HCT116 (cell line): ENCODE measurements at regions not wholly inside any gene's neighbourhood (a gene's known extent, or its start where the extent isn't known, plus 50 kb on each side); places are given as distances from the start of the nearest gene placed in this dataset.
"Not testable (repeated sequence)": the region's sequence is repeated elsewhere in the genome, so short reads cannot be mapped to it uniquely, and the experiment has no call there.

Source experiments
- ATAC-seq: fragments of 200-7000 bp; cut with Tn5 transposase; 2 replicates; pipeline ENCODE4 v1.9.1; 2020; ENCODE audit warnings: mild to moderate bottlenecking, moderate library complexity
- BruUV-seq: library from RNA; stranded (reverse); fragments of 400-500 nt; replicated peaks from 2 replicates; lab custom pipeline; 2021; lab: Mats Ljungman, UMichigan
- CTCF ChIA-PET: fragments of 300-600 bp; sonication (Branson Sonifier 250); formaldehyde crosslinking; loops from one replicate; lab custom pipeline; 2021; ENCODE audit warnings: antibody characterized with exemption; lab: Charles Lee
- POLR2A ChIA-PET: fragments of 300-600, 350-600 bp; sonication (Branson Sonifier 250); formaldehyde crosslinking; loops from one replicate; lab custom pipeline; 2021; ENCODE audit warnings: antibody characterized with exemption; lab: Charles Lee
- RAD21 ChIA-PET, 2 experiments: fragments of 300-600 bp; sonication (Branson Sonifier 250); formaldehyde crosslinking; loops; one replicate each; lab custom pipeline; 2023; ENCODE audit warnings: low total read pairs in 2 of 2; ENCODE audit not compliant: uncharacterized antibody in 2 of 2, unreplicated experiment in 2 of 2, low non-redundant PET in 1 of 2; lab: Charles Lee
- DNase-seq: peaks from one replicate; pipeline ENCODE4 v3.0.0-alpha.2; 2010; ENCODE audit warnings: low read depth, low spot score
- H2AFZ ChIP-seq: fragments of 200-600 bp; shearing (Covaris generic), sonication (generic); 2 replicates; pipeline ENCODE4 v1.6.1; 2017; ENCODE audit warnings: low read depth, mixed run types, mixed read lengths, antibody characterized with exemption, low read length; ENCODE audit not compliant: poor library complexity, severe bottlenecking
- H3K27ac ChIP-seq: 2 replicates; pipeline ENCODE4 v1.5.1; 2012; ENCODE audit warnings: low read depth, low read length
- H3K27me3 ChIP-seq: fragments of 200-600 bp; sonication (generic); 2 replicates; pipeline ENCODE4 v1.6.1; 2016; ENCODE audit warnings: mixed run types, low read length, mixed read lengths; ENCODE audit not compliant: insufficient read depth
- H3K36me3 ChIP-seq, 2 experiments: fragments of 200-500 bp in 1 of 2; fragments of 200-600 bp in 1 of 2; sonication (Bioruptor generic) in 1 of 2; sonication (generic) in 1 of 2; 2 replicates each; pipeline versions ENCODE4 v1.5.1 to v1.6.1; 2014 to 2016; ENCODE audit warnings: low read length in 2 of 2, inconsistent platforms in 1 of 2, mixed read lengths in 1 of 2, mixed run types in 1 of 2; ENCODE audit not compliant: insufficient read depth in 2 of 2, control insufficient read depth in 1 of 2
- H3K4me1 ChIP-seq, 2 experiments: fragments of 200-600 bp in 1 of 2; sonication (generic) in 1 of 2; 2 replicates each; pipeline versions ENCODE4 v1.5.1 to v1.6.1; 2012 to 2017; ENCODE audit warnings: low read length in 2 of 2, inconsistent platforms in 1 of 2, mild to moderate bottlenecking in 1 of 2, mixed read lengths in 1 of 2, mixed run types in 1 of 2, moderate library complexity in 1 of 2; ENCODE audit not compliant: insufficient read depth in 2 of 2, control insufficient read depth in 1 of 2
- H3K4me2 ChIP-seq: fragments of 200-600 bp; sonication (generic); 2 replicates; pipeline ENCODE4 v1.6.1; 2017; ENCODE audit warnings: mixed run types, low read length, mixed read lengths
- H3K4me3 ChIP-seq, 2 experiments: fragments of 200-600 bp in 1 of 2; sonication (generic) in 1 of 2; replicated peaks in 1 of 2; 2 replicates each; pipeline ENCODE4 v1.5.1; 2011 to 2016; ENCODE audit warnings: low read length in 2 of 2, control low read depth in 1 of 2, low read depth in 1 of 2, mild to moderate bottlenecking in 1 of 2, mixed read lengths in 1 of 2, mixed run types in 1 of 2
- H3K79me2 ChIP-seq: fragments of 200-600 bp; sonication (generic); 2 replicates; pipeline ENCODE4 v1.6.1; 2017; ENCODE audit warnings: mild to moderate bottlenecking, mixed run types, low read length, moderate library complexity, mixed read lengths; ENCODE audit not compliant: insufficient read depth
- H3K9ac ChIP-seq: fragments of 200-600 bp; sonication (generic); 2 replicates; pipeline ENCODE4 v1.6.1; 2016; ENCODE audit warnings: low read length, mixed read lengths
- H3K9me2 ChIP-seq: fragments of 200-600 bp; sonication (generic), shearing (Covaris generic); 2 replicates; pipeline ENCODE4 v1.6.1; 2017; ENCODE audit warnings: mixed run types, mild to moderate bottlenecking, moderate library complexity; ENCODE audit not compliant: insufficient read depth
- H3K9me3 ChIP-seq, 2 experiments: fragments of 200-500 bp in 1 of 2; fragments of 200-600 bp in 1 of 2; sonication (Bioruptor generic) in 1 of 2; sonication (generic) in 1 of 2; 2 replicates each; pipeline ENCODE4 v1.6.1; 2014 to 2017; ENCODE audit warnings: low read length in 2 of 2, mixed read lengths in 2 of 2, inconsistent platforms in 1 of 2, low read depth in 1 of 2, mild to moderate bottlenecking in 1 of 2, mixed run types in 1 of 2, moderate library complexity in 1 of 2; ENCODE audit not compliant: control insufficient read depth in 1 of 2, insufficient read depth in 1 of 2
- H4K20me1 ChIP-seq: fragments of 200-600 bp; sonication (generic), shearing (Covaris generic); 2 replicates; pipeline ENCODE4 v1.6.1; 2017; ENCODE audit warnings: mixed run types, mild to moderate bottlenecking, moderate library complexity; ENCODE audit not compliant: insufficient read depth
- CBX3 ChIP-seq: IDR thresholded peaks from 2 replicates; pipeline ENCODE4 v1.6.1; 2012; ENCODE audit warnings: low read depth
- CEBPB ChIP-seq: IDR thresholded peaks from 2 replicates; pipeline ENCODE4 v1.6.1; 2012; ENCODE audit warnings: low read depth
- CTCF ChIP-seq, 3 experiments: fragments of 200-600 bp in 1 of 3; sonication (generic) in 1 of 3; IDR thresholded peaks in 2 of 3; conservative IDR thresholded peaks in 1 of 3; 2 replicates each; pipeline ENCODE4 v1.5.1; 2012 to 2017; ENCODE audit warnings: low read depth in 2 of 3, low read length in 2 of 3, antibody characterized with exemption in 1 of 3, borderline replicate concordance in 1 of 3, control low read depth in 1 of 3, mild to moderate bottlenecking in 1 of 3, mixed read lengths in 1 of 3, mixed run types in 1 of 3, moderate library complexity in 1 of 3; ENCODE audit not compliant: insufficient read depth in 1 of 3
- ELF1 ChIP-seq: IDR thresholded peaks from 2 replicates; pipeline ENCODE4 v1.6.1; 2012; ENCODE audit warnings: low read depth, borderline replicate concordance
- EZH2 ChIP-seq: fragments of 200-600 bp; sonication (generic); IDR thresholded peaks from 2 replicates; pipeline ENCODE4 v1.6.1; 2017; ENCODE audit warnings: antibody characterized with exemption, mixed run types
- EZH2phosphoT487 ChIP-seq: fragments of 200-600 bp; IDR thresholded peaks from 2 replicates; pipeline ENCODE4 v1.6.1; 2018; ENCODE audit warnings: antibody characterized with exemption, borderline replicate concordance
- FOSL1 ChIP-seq: IDR thresholded peaks from 2 replicates; pipeline ENCODE4 v1.6.1; 2012; ENCODE audit warnings: low read depth
- JUND ChIP-seq: IDR thresholded peaks from 2 replicates; pipeline ENCODE4 v1.6.1; 2012
- MAX ChIP-seq: IDR thresholded peaks from 2 replicates; pipeline ENCODE4 v1.6.1; 2012
- POLR2AphosphoS5 ChIP-seq: IDR thresholded peaks from 2 replicates; pipeline ENCODE4 v1.6.1; 2011; ENCODE audit warnings: mild to moderate bottlenecking, low read depth, low read length, moderate library complexity
- RAD21 ChIP-seq: IDR thresholded peaks from 2 replicates; pipeline ENCODE4 v1.6.1; 2012; ENCODE audit warnings: low read depth, mild to moderate bottlenecking
- SIN3A ChIP-seq: IDR thresholded peaks from 2 replicates; pipeline ENCODE4 v1.6.1; 2012; ENCODE audit warnings: low read depth
- SP1 ChIP-seq: IDR thresholded peaks from 2 replicates; pipeline ENCODE4 v1.6.1; 2012; ENCODE audit warnings: low read depth
- TCF7L2 ChIP-seq: IDR thresholded peaks from 2 replicates; pipeline ENCODE4 v1.7.0; 2011; ENCODE audit warnings: borderline replicate concordance, inconsistent platforms; ENCODE audit not compliant: insufficient read depth, insufficient read length; ENCODE audit errors: extremely low read depth
- YY1 ChIP-seq: IDR thresholded peaks from 2 replicates; pipeline ENCODE4 v1.6.1; 2011; ENCODE audit warnings: low read length, low read depth, moderate library complexity, mild to moderate bottlenecking; ENCODE audit not compliant: insufficient replicate concordance; ENCODE audit errors: extremely low read depth
- ZFX ChIP-seq: fragments of 450-650 bp; IDR thresholded peaks from 2 replicates; pipeline ENCODE4 v1.6.1; 2017
- ZNF274 ChIP-seq: fragments of 200-500 bp; sonication (Bioruptor generic); IDR thresholded peaks from 2 replicates; pipeline ENCODE4 v1.6.1; 2014; ENCODE audit warnings: mild to moderate bottlenecking, low read depth, low read length, inconsistent platforms
- intact Hi-C: fragments of 100-400 bp; cut with micrococcal nuclease; formaldehyde crosslinking; loops from 2 replicates; pipeline ENCODE4 v1.10.0; 2022

GRCh38 chr2:56590611-56591010 lies 406.8 kb downstream of the CCDC85A start:
- H3K79me2 ChIP-seq = no peaks in the 10 kb centered on the region
- ChIA-PET CTCF (no interaction called here), RAD21 (no interaction called here)

GRCh38 chr2:56606086-56606485 lies 422.3 kb downstream of the CCDC85A start:
- H3K4me1 ChIP-seq, RAD21 ChIA-PET, H3K9me3 ChIP-seq, H3K9me2 ChIP-seq, H3K36me3 ChIP-seq, H3K27me3 ChIP-seq, H3K79me2 ChIP-seq, H3K4me2 ChIP-seq, POLR2A ChIA-PET, BruUV-seq, CTCF ChIA-PET, H4K20me1 ChIP-seq, H3K27ac ChIP-seq, H3K9ac ChIP-seq, ATAC-seq, intact Hi-C loops, H2AFZ ChIP-seq, DNase-seq, H3K4me3 ChIP-seq: not testable (repeated sequence)

More at GRCh38 chr2:56590611-56591010, 406.8 kb downstream of the CCDC85A start:
- DNase-seq (no peak), ATAC-seq (no peak)
- Histone ChIP-seq H2AFZ (no peak overlapping the region), H3K9ac (no peak overlapping the region), H3K9me3 (no peaks in the 10 kb centered on the region), H3K4me1 (no peaks in the 10 kb centered on the region), H3K9me2 (no peaks in the 10 kb centered on the region), H3K4me3 (no peak overlapping the region), H3K27me3 (no peaks in the 10 kb centered on the region), H3K4me2 (no peak overlapping the region), H3K27ac (no peak overlapping the region), H3K36me3 (no peaks in the 10 kb centered on the region), H4K20me1 (no peaks in the 10 kb centered on the region)
- BruUV-seq = no TSS peak
- intact Hi-C loops = no loop called here
- POLR2A ChIA-PET = no interaction called here
- TF ChIP-seq FOSL1 (no peak), SP1 (no peak), EZH2 (no peak), JUND (no peak), CEBPB (no peak), YY1 (no peak), EZH2phosphoT487 (no peak), RAD21 (no peak), ELF1 (no peak), POLR2AphosphoS5 (no peak), CBX3 (no peak), ZFX (no peak), ZNF274 (no peak), MAX (no peak), CTCF (IDR thresholded peaks at IDR 0.05 in 2 of 3, conservative IDR thresholded peaks at IDR 0.05 in 1 of 3; ENCODE audit: borderline replicate concordance in 1 of 3, insufficient read depth in 1 of 3, low read depth in 2 of 3, low read length in 2 of 3) (no peak), TCF7L2 (no peak), SIN3A (no peak)
